ENCODE measurements at regions not wholly inside any gene's neighbourhood (a gene's known extent, or its start where the extent isn't known, plus 50 kb on each side); places are given as distances from the start of the nearest gene placed in this dataset.
"Not testable (repeated sequence)": the region's sequence is repeated elsewhere in the genome, so short reads cannot be mapped to it uniquely, and the experiment has no call there.

DNA sequence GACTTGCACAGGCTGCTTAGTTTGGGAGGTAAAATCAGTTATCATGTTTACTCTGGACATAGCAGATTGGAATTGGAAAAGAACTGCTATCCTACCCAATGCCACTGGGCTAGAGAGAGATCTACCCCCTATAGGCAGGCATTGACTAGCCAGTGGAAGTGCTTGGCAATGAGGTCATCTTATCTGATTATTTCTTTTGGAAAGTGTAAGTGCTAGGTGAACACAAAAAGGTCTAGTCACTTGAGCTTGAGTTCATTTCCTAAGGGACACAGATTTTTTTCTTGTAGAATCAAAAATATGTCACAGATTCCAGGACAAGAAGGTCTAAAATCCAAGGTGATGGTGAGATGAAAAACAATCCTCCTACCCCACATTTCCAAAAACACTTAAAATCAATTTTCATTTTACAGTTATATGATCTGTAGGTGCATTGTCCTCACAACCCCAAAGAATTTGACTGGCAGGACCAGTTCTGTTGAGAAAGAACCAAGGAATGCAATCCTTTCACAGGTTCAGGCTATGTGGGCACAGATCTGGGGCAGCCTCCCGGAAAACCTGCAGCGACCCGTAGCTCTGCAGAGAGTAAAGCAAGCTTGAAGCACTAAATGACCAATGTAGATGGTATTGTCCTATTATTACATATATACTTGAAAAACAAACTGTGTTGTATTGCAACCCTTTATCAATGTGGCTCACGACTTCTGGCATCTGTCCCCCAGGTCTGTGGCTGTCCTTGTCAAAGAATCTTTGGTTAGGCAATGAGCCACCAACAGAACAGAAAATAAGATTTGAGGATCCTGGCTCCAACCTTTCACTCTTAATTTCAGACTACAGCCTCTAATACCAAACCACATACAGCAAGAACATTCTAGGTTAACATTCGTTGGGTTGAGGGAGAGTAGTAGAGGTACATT is 67.3 kb upstream of the ADTRP start:
- H3K4me3 ChIP-seq: no peak overlapping the region
- DNase-seq: no peak
- no peaks in the 10 kb centered on the region for H3K36me3 ChIP-seq
- H3K9me3 ChIP-seq: no peaks in the 10 kb centered on the region
- no peaks in the 10 kb centered on the region for H3K27me3 ChIP-seq

DNA sequence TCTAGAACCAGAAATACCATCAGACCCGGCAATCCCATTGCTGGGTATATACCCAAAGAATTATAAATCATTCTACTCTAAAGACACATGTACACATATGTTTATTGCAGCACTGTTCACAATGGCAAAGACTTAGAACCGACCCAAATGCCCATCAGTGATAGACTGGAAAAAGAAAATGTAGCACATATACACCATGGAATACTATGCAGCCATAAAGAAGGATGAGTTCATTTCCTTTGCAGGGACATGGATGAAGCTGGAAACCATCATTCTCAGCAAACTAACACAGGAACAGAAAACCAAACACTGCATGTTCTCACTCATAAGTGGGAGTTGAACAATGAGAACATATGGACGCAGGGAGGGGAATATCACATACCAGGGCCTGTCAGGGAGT is 64.2 kb upstream of the ADTRP start:
- not testable (repeated sequence) for H3K36me3 ChIP-seq, H3K9me3 ChIP-seq, H3K4me3 ChIP-seq, DNase-seq, H3K27me3 ChIP-seq

DNA sequence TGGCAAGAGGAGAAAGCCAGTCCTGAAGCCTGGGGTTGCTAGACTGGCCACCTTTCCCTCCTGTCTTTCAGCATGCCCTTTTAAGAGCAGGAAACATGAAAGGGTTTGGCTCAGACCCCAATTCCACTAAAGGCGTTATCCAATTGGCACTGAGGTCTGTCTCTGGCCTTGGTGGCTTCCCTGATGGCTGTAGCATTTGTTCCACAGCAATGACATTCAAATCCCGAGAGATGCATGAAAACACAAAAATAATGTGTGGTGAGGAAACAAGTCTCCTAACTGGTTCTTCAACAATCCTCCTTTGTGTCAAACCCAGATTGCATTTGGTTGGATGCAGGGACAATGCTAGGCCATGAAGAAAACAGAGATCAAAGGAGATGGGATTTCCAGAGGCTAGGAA is 56.5 kb upstream of the ADTRP start:
- no peak overlapping the region for H3K4me3 ChIP-seq
- no peaks in the 10 kb centered on the region for H3K27me3 ChIP-seq
- DNase-seq: no peak

DNA sequence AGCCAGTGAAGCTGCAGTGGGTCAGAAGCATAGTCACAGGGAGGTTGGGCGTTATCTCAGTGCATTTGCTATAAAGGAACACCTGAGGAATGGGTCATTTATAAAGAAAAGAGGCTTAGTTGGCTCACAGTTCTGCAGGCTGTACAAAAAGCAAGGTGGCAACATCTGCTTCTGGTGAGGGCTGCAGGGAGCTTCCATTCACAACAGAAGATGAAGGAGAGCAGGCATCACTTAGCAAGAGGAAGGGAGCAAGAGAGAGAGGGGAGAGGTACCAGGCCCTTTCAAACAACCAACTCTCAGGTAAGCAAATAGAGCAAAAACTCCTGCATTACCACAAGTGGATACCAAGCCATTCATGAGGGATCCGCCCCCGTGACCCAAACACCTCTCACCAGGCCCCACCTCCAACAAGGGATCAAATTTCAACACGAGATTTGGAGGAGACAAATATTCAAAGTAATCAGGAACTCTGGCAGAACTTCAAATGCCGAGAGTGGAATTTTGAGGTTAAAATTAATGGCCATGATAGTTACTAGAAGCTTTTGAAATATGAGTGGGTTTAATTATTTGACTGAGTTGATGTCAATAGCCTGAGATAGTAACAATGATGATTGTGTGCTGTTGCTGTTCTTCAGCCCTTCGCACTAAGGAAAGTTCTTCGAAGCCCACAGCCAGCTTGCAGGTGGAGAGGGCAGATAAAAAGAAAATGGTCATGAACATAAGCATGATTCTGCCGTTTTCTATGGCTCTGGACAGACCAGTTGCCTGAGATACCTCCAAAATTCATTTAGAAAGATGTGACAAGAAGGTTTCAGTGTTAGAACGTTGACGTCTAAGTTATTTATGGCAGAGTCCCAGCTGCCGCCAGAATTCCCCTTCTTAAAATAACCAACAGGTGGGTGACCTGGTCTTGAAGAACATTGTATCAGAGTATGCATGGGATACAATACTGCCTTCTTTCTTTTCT is 55.3 kb upstream of the ADTRP start:
- Histone ChIP-seq H3K9me3 (peaks cover 7% of the 10 kb centered on the region; the same call in 1 of the 2 replicates), H3K27me3 (no peaks in the 10 kb centered on the region), H3K36me3 (no peaks in the 10 kb centered on the region), H3K4me3 (no peak overlapping the region)
- DNase-seq: no peak

More for the DNA sequence above, 56.5 kb upstream of the ADTRP start:
- H3K9me3 ChIP-seq: peaks cover 9% of the 10 kb centered on the region
- H3K36me3 ChIP-seq: no peaks in the 10 kb centered on the region

DNA sequence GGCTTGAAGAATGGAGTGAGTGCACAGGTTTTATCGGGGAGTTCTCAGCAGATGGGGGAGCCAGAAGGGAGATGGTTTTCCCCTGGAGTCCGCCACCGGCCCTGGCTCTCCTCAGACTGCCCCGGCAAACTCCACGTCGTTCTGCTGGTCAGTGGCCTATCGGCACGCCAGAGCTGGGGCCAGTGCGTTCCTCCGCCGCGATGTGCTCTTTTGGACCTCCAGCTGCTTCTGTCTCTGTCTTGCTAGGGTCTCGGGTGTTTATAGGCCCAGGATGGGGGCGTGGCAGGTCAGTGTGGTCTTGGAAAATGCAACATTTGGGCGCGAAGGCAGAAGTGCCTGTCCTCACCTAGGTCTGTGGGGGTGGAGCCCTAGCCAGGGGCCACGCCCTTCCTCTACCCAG is 53.0 kb upstream of the ADTRP start:
- H3K36me3 ChIP-seq: no peaks in the 10 kb centered on the region
- H3K9me3 ChIP-seq: no peaks in the 10 kb centered on the region
- no peaks in the 10 kb centered on the region for H3K27me3 ChIP-seq
- no peak for DNase-seq
- H3K4me3 ChIP-seq: no peak overlapping the region

DNA sequence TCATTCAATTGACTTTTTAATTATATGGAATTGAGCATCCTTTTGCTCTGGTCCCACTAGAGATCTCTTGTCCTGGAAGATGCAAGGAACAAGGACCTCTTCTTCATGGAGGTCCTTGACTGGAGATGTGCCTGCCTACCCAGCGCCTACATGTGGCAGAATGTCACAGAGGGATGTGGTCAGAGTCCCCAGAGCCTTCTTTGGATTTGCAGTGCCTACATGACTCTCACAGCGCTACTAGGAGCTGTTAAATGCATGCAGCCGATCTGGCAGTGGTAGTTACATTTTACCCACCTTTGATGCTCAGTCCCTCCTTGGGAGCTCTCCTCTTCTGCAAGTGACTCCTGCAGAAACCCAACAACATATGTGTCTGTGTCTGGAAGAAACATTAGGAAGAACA is 51.9 kb upstream of the ADTRP start:
- no peak for DNase-seq
- H3K4me3 ChIP-seq: no peak overlapping the region

DNA sequence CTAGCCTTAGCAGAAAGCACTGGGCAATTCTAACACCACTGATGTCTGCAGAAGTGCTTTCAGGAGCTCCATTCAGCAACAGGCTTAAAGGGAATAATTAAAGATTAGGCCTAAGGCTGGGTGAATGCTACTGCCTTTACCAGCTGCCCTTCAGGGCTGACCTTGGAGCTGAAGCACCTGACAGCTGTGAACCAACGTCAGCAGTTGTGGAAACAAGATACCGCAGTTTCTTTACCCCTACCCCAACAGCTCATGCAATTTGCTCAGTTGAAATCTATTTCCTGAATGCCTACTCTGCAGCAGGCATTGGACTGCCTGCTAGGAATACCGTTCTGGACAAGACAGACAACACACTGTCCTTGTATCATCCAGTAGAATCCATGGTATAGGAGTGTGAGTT is 51.5 kb upstream of the ADTRP start:
- Histone ChIP-seq H3K9me3 (no peaks in the 10 kb centered on the region), H3K36me3 (no peaks in the 10 kb centered on the region), H3K27me3 (no peaks in the 10 kb centered on the region), H3K4me3 (no peak overlapping the region)
- no peak for DNase-seq

More for the DNA sequence above, 51.9 kb upstream of the ADTRP start:
- no peaks in the 10 kb centered on the region for H3K9me3 ChIP-seq
- H3K27me3 ChIP-seq: no peaks in the 10 kb centered on the region
- no peaks in the 10 kb centered on the region for H3K36me3 ChIP-seq

DNA sequence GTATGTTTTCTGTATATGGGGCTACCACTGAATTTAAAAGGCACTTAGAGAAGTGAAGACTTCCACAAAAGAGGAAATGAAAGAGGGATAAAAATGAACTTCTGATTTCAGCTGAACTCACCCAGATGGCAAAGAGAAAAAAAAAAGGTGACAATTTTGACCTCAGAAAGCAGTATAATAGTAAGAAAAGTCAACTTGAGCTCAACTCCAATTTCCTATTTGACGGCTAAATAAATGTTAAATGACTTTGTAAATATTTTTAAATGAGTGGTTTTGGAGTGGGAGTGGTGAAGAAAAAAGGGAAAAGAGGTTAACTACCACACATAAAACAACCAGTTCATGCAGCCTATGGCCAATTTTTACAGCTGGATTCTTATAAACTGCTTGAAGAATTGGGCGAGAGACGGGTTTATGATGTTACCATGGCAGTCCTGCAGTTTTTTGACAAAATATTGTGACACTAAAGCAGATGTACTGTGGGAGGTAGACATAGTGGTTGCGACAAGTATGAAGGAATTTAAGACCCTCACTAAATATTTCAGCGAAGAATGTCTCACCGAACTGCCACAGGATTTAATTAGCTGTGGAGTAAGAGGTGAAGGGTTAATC is 49.8 kb upstream of the ADTRP start:
- Histone ChIP-seq H3K4me3 (no peak overlapping the region), H3K9me3 (no peaks in the 10 kb centered on the region), H3K36me3 (no peaks in the 10 kb centered on the region), H3K27me3 (no peaks in the 10 kb centered on the region)
- no peak for DNase-seq
